Fibroblast of lung (primary cell): ENCODE measurements at regions not wholly inside any gene's neighbourhood (a gene's known extent, or its start where the extent isn't known, plus 50 kb on each side); places are given as distances from the start of the nearest gene placed in this dataset.

ENCODE experiments used
- CTCF ChIP-seq, 2 donors: IDR thresholded peaks in 1 of 2; conservative IDR thresholded peaks in 1 of 2; 1 replicate in 1 of 2; 2 replicates in 1 of 2; pipeline ENCODE4 v1.5.1; 2011 to 2012; ENCODE audit warnings: low read length in 2 of 2, control low read depth in 1 of 2, inconsistent platforms in 1 of 2, low read depth in 1 of 2, mild to moderate bottlenecking in 1 of 2
- EZH2 ChIP-seq: IDR thresholded peaks from 2 replicates; pipeline ENCODE4 v1.5.1; 2012; ENCODE audit warnings: low read length, control low read depth, mild to moderate bottlenecking; ENCODE audit errors: missing control alignments

GRCh38 chr2:70035344-70035844, 51.9 kb upstream of the PCBP1 start:
- no peak for TF ChIP-seq CTCF (conservative IDR thresholded peaks at IDR 0.05 in 1 of 2, IDR thresholded peaks at IDR 0.05 in 1 of 2; ENCODE audit: low read depth in 1 of 2, low read length in 2 of 2)
- no peak for TF ChIP-seq EZH2
